ENCODE measurements at regions not wholly inside any gene's neighbourhood (a gene's known extent, or its start where the extent isn't known, plus 50 kb on each side); places are given as distances from the start of the nearest gene placed in this dataset.

GRCh38 chr10:90171014-90171722 lies 469.8 kb downstream of the KIF20B start:
- no peak for DNase-seq (ENCODE audit: low spot score in 2 of 2)
- FAIRE-seq, result no peak

- DNase-seq (ENCODE audit: low spot score in 2 of 2), result no peak
- no peak for FAIRE-seq
These were observed 473.1 kb downstream of the KIF20B start for GRCh38 chr10:90174531-90174930.

GRCh38 chr10:90175161-90175681 lies 473.8 kb downstream of the KIF20B start:
- FAIRE-seq, result no peak

GRCh38 chr10:90179696-90180407 lies 478.5 kb downstream of the KIF20B start:
- FAIRE-seq (no peak), DNase-seq (ENCODE audit: low spot score in 2 of 2) (no peak)

More at GRCh38 chr10:90175161-90175681, 473.8 kb downstream of the KIF20B start:
- no peak for DNase-seq (ENCODE audit: low spot score in 2 of 2)

- DNase-seq (ENCODE audit: low spot score in 2 of 2), result no peak
- FAIRE-seq, result no peak
These were observed 479.7 kb downstream of the KIF20B start for GRCh38 chr10:90180886-90181691.

GRCh38 chr10:90192825-90193224 lies 491.4 kb downstream of the KIF20B start:
- FAIRE-seq, result no peak
- no peak for DNase-seq (ENCODE audit: low spot score in 2 of 2)

GRCh38 chr10:90193240-90193985 lies 492.0 kb downstream of the KIF20B start:
- DNase-seq (ENCODE audit: low spot score in 2 of 2) (no peak), FAIRE-seq (no peak)

- DNase-seq (ENCODE audit: low spot score in 2 of 2) (no peak), FAIRE-seq (no peak)
These were observed 494.0 kb downstream of the KIF20B start for GRCh38 chr10:90195288-90195840.

GRCh38 chr10:90197766-90198165 lies 496.4 kb downstream of the KIF20B start:
- DNase-seq (ENCODE audit: low spot score in 2 of 2) (no peak), FAIRE-seq (no peak)

- FAIRE-seq, result no peak
- DNase-seq (ENCODE audit: low spot score in 2 of 2), result no peak
These were observed 497.7 kb downstream of the KIF20B start for GRCh38 chr10:90199093-90199492.

GRCh38 chr10:90199513-90199912 lies 498.1 kb downstream of the KIF20B start:
- FAIRE-seq, result no peak
- DNase-seq (ENCODE audit: low spot score in 2 of 2), result no peak

- no peak for DNase-seq (ENCODE audit: low spot score in 2 of 2)
- FAIRE-seq, result no peak
These were observed 503.0 kb downstream of the KIF20B start for GRCh38 chr10:90204131-90204955.

GRCh38 chr10:90204956-90205314 lies 503.5 kb downstream of the KIF20B start:
- FAIRE-seq (no peak), DNase-seq (ENCODE audit: low spot score in 2 of 2) (no peak)

- FAIRE-seq (no peak), DNase-seq (ENCODE audit: low spot score in 2 of 2) (no peak)
These were observed 503.9 kb downstream of the KIF20B start for GRCh38 chr10:90205340-90205739.

- FAIRE-seq (no peak), DNase-seq (ENCODE audit: low spot score in 2 of 2) (no peak)
These were observed 512.0 kb downstream of the KIF20B start for GRCh38 chr10:90213346-90213745.

GRCh38 chr10:90218846-90219245 lies 517.5 kb downstream of the KIF20B start:
- FAIRE-seq (no peak), DNase-seq (ENCODE audit: low spot score in 2 of 2) (no peak)

- DNase-seq (ENCODE audit: low spot score in 2 of 2) (no peak), FAIRE-seq (no peak)
These were observed 521.0 kb downstream of the KIF20B start for GRCh38 chr10:90222372-90222771.

GRCh38 chr10:90222939-90223338 lies 521.5 kb downstream of the KIF20B start:
- DNase-seq (ENCODE audit: low spot score in 2 of 2), result no peak
- FAIRE-seq, result no peak

All from frontal cortex (tissue), 3 donors.